NT2/D1 (cell line): ENCODE measurements at regions not wholly inside any gene's neighbourhood (a gene's known extent, or its start where the extent isn't known, plus 50 kb on each side); places are given as distances from the start of the nearest gene placed in this dataset.

Experiments
- SUZ12 ChIP-seq: IDR thresholded peaks from 2 replicates; pipeline ENCODE4 v1.6.1; 2011; ENCODE audit not compliant: insufficient read length, insufficient read depth; ENCODE audit errors: extremely low read depth
- YY1 ChIP-seq: IDR thresholded peaks from 2 replicates; pipeline ENCODE4 v1.6.1; 2011; ENCODE audit not compliant: insufficient read length, insufficient read depth
- ZNF274 ChIP-seq: IDR thresholded peaks from 2 replicates; pipeline ENCODE4 v1.6.1; 2011; ENCODE audit warnings: mild to moderate bottlenecking, low read depth, low read length

- TF ChIP-seq SUZ12 (no peak), ZNF274 (no peak), YY1 (no peak)
Measured at GRCh38 chr5:91956738-91957137, 573.6 kb upstream of the ARRDC3 start.
